HG03060 (cell line): ENCODE measurements at regions not wholly inside any gene's neighbourhood (a gene's known extent, or its start where the extent isn't known, plus 50 kb on each side); places are given as distances from the start of the nearest gene placed in this dataset.
"Not testable (repeated sequence)": the region's sequence is repeated elsewhere in the genome, so short reads cannot be mapped to it uniquely, and the experiment has no call there.

Experiments
- ATAC-seq: cut with Tn5 transposase; IDR thresholded peaks from one replicate; pipeline ENCODE4 v1.9.1; 2021; ENCODE audit warnings: low read depth, moderate number of reproducible peaks; ENCODE audit not compliant: unreplicated experiment

DNA sequence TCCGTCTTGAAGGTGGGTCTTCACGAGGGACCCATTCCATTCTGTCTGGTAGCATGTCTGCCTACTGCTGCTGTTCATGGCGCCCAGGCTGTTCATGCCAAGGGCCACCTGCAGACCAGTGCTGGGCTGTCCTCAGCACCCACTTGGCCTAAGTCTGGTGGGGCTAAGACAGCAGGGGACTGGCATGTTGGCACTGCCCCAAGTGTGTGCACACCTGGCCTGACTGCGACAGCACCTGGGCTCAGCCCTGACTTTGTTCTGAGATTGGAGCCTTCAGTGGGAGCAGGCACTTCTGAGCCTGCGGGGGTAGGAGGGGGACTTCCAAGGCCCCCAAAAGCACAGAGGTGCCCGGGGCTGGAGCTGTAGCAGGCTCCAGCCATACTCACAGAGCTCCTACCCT lies 250.8 kb upstream of the EDNRB start:
- ATAC-seq = no peak

- ATAC-seq = no peak
Measured at GRCh38 chr13:78168981-78169380, 250.3 kb upstream of the EDNRB start.

DNA sequence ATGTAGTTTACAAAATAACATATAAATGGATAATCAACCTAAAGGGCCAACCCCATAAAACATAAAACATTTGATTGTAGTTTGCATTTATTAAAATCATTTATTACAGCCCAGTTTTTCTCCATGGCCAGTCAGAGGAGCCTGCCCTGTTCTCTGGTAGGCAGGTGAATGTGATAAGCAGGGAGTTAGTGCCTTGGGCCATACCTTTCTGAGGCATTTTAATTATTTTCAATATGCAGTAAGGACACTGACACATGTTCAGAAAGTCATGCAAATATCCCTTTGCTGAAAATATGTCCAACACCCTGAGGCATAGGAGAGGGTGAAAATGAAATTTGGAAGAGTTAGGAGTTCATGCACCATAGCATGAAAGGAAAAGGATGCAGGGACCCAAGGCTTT lies 242.6 kb upstream of the EDNRB start:
- ATAC-seq = no peak

DNA sequence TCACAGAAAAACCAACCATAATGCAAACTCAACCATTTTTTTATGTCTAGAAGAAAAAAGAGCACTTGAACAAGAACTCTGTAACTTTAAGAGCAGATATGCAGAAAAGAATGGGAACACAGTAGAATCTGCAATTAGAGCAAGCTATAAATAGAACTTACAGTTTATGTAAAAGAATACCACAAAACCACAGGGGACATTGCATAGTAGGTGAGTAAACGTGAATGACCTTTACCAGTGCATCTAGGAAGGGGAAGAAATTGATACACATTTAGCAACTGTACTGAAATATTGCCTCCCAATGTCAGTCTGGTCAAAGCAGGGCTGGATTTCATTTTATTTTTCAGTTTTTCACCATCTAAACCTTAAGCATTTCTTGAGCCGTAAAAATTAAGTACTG lies 242.2 kb upstream of the EDNRB start:
- peak; percentile 69 for ATAC-seq

GRCh38 chr13:78152415-78152814 lies 233.8 kb upstream of the EDNRB start:
- ATAC-seq = no peak

- ATAC-seq = no peak
Measured at GRCh38 chr13:78147905-78148304, 229.3 kb upstream of the EDNRB start.

GRCh38 chr13:78145276-78145675 lies 226.6 kb upstream of the EDNRB start:
- ATAC-seq = no peak

DNA sequence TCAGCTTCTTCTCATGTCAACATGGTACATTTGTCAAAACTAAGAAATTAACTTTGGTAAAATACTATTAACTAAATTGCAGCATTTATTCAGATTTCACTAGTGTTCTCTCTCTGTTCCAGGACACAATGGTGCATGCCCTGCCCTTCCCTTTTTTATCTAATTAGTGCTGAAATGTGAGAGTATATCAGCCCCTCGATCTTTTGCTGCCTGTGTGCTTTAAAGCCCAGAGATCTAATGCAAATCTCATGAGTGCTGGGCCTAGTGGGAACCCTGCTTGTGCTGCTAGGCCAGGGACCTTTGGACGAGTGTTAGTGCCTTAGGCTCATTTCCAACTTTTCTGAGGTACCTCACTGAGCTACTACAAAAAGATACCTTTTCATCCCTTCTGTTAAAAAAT lies 221.1 kb upstream of the EDNRB start:
- ATAC-seq = no peak

GRCh38 chr13:78138756-78139155 lies 220.1 kb upstream of the EDNRB start:
- no peak for ATAC-seq

DNA sequence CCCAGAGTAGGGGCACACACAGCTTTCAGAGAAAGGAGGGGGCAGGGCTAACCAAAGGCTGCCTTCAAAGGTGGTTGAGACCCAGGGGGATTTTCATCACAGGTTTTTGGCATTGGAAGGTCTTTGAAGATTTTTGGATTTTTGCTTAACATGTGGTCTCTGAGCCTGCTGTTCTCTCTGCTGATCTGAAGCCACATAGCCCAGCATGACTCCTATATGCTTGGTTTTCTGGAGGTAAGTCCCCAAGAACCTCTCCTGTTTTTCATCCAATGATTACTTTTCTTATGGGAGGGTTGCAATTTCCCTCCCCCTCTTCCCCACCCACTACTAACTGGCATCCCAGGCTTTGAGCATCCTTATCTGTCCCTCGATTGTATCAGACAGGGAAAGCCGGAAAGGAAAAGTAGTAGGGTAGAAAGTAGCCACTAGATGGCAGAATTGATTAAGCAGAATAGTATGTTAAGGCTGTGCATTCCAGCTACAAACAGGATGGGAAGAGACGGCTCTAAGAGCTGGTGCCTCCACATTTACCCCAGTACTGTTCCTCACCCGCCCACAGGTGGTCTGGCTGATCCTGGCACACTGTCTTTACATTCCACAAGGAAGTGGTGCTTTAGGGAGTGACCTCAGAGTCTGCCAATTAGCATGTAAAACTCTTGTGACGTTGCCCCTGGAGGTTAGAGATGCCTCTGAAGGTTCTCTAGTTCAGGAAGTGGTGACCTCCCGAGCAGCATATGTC lies 218.9 kb upstream of the EDNRB start:
- peak; percentile 76 for ATAC-seq

GRCh38 chr13:78136966-78137365 lies 218.3 kb upstream of the EDNRB start:
- ATAC-seq = no peak

DNA sequence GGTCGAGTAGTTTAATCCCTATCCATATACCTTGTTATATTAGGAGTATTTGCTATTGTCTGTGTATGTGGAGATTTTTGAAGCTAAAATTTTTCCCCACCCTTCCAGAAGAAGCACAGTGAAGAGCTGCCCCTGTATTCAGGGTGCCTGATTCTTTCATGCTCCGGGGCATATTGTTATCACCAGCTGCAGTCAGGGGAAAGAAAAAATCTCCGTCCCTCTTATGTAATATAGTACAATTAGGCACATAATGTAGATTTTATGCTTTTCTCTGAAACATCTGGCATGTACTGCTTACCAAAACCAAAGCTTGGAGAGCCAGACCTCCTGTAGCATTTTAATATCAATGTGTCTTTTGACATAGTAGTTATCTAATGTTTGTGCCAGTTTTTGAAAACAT lies 214.9 kb upstream of the EDNRB start:
- no peak for ATAC-seq

- ATAC-seq = no peak
Measured at GRCh38 chr13:78131811-78132210, 213.2 kb upstream of the EDNRB start.

- no peak for ATAC-seq
Measured at GRCh38 chr13:78131346-78131745, 212.7 kb upstream of the EDNRB start.

DNA sequence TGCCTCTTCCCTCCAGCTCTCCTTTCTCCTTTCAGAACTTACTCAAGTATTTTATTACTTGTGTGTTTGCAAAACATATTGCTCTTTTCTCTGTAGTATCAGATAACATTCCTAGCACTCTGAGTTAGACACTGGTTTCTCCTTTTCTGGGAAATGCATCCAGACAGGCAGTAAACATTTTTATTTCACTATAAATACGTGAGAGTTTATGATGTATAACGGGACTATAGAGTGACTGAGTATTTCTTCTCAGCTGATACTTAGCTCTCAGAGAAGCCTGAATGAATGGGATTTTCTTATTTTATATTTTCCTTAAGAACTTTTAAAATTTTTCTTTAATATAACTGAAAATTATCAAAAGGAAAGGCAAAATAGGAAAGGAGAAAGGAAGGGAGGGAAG lies 211.2 kb upstream of the EDNRB start:
- ATAC-seq = no peak

DNA sequence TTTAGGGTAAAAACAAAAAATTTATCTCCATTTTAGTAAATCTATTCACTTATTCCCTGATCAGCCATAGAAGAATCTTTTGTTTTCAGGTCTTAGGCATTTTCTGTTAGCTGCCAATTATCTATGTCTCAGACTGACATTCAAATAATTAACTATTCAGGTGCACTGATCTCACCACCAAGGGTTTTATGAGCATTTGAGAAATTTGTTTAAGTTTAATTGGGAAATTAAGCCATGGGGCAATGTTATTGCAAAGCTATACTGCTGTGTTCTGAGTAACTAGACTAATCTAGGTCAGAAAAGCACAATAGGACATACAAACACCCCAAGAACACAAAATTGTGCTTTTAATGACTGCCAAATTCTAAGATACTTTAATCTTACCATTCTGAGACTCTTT lies 210.7 kb upstream of the EDNRB start:
- ATAC-seq = no peak

GRCh38 chr13:78121459-78122348 lies 203.1 kb upstream of the EDNRB start:
- no peak for ATAC-seq

GRCh38 chr13:78121001-78121400 lies 202.4 kb upstream of the EDNRB start:
- ATAC-seq = no peak

DNA sequence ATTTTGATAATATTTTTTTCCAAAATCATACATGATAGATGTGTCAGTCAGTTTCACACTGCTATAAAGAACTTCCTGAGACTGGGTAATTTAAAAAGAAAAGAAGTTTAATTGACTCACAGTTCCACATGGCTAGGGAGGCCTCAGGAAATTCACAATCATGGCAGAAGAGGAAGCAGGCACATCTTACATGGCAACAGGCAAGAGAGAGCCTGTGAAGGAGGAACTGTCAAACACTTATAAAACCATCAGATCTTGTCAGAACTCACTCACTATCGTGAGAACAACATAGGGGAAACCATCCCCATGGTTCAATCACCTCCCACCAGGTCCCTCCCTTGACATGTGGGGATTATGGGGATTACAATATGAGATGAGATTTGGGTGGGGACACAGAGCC lies 201.5 kb upstream of the EDNRB start:
- ATAC-seq = not testable (repeated sequence)

DNA sequence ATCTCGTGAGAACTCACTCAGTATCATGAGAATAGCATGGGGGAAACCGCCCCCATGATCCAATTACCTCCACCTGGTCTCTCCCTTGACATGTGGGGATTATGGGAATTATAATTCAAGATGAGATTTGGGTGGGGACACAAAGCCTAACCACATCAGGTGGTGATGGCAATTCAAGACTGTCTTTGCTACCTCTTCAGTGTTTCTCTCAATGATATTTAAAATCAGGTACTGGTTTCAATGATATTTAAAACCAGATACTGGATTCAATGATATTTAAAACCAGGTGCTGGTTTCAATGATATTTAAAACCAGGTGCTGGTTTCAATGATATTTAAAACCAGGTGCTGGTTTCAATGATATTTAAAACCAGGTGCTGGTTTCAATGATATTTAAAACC lies 198.4 kb upstream of the EDNRB start:
- ATAC-seq = not testable (repeated sequence)

DNA sequence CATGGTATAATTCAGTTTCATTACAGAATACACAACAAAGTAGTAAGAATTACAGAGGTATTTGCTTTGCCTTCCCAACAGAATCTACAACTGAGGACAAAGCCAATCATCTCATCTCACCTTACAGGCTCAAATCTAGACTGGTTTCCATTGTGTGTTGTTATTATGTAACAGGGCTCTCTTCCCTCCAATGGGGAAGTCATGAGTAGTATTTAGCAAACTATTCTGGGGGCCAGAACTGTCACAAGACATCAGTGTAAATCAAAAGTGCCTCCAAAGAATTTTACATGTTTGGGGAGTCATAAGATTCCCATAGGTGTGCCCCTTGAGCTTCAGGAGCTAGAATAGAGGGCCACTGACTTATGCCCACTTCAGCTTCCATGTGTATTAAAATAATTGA lies 187.0 kb upstream of the EDNRB start:
- ATAC-seq = no peak

GRCh38 chr13:78103936-78104335 lies 185.3 kb upstream of the EDNRB start:
- no peak for ATAC-seq
